Transverse colon (tissue), 4 donors: ENCODE measurements at regions not wholly inside any gene's neighbourhood (a gene's known extent, or its start where the extent isn't known, plus 50 kb on each side); places are given as distances from the start of the nearest gene placed in this dataset.

Experiments used
- CTCF ChIP-seq, 5 experiments: fragments of 200-600 bp in 3 of 5; fragments of 450-650 bp in 2 of 5; sonication (generic) in 3 of 5; IDR thresholded peaks; 1 replicate in 2 of 5; 2 replicates in 3 of 5; pipeline ENCODE4 v1.5.1; 2016 to 2017; ENCODE audit warnings: antibody characterized with exemption in 5 of 5, inconsistent platforms in 3 of 5, mild to moderate bottlenecking in 2 of 5, moderate library complexity in 1 of 5
- POLR2AphosphoS5 ChIP-seq, 3 donors: sonication (generic); formaldehyde crosslinking; IDR thresholded peaks; one replicate each; pipeline ENCODE4 v1.6.1; 2016; ENCODE audit warnings: antibody characterized with exemption in 3 of 3

- TF ChIP-seq POLR2AphosphoS5 (IDR thresholded peaks at IDR 0.05) (no peak), CTCF (IDR thresholded peaks at IDR 0.05) (no peak)
Observed at GRCh38 chr3:67737140-67737539, 82.7 kb upstream of the SUCLG2 start.
